ENCODE measurements at regions not wholly inside any gene's neighbourhood (a gene's known extent, or its start where the extent isn't known, plus 50 kb on each side); places are given as distances from the start of the nearest gene placed in this dataset.

GRCh38 chr6:94588301-94588700, 989.0 kb upstream of the MANEA start:
- Histone ChIP-seq H3K4me3 (no peak overlapping the region), H3K27ac (no peak overlapping the region), H3K9me3 (no peaks in the 10 kb centered on the region), H3K36me3 (no peaks in the 10 kb centered on the region), H3K27me3 (replicated peaks in 1 of 7) (no peaks in the 10 kb centered on the region), H3K4me1 (no peaks in the 10 kb centered on the region)
- TF ChIP-seq CTCF (IDR thresholded peaks at IDR 0.05 in 8 of 11, conservative IDR thresholded peaks at IDR 0.05 in 3 of 11) (no peak), POLR2A (IDR thresholded peaks at IDR 0.05) (no peak), POLR2AphosphoS5 (IDR thresholded peaks at IDR 0.05) (no peak)
- WGBS, 5 donors: 79 to 93% (median 86%) methylated on average over 3 of the region's 3 CpGs
- intact Hi-C loops (cut with DNase I; ENCODE audit: low total_unique reads): no loop called here
- DNase-seq: no peak

- Histone ChIP-seq H3K9me3 (no peaks in the 10 kb centered on the region), H3K27me3 (replicated peaks in 1 of 7) (no peaks in the 10 kb centered on the region), H3K4me3 (no peak overlapping the region), H3K36me3 (no peaks in the 10 kb centered on the region), H3K27ac (no peak overlapping the region), H3K4me1 (no peaks in the 10 kb centered on the region)
- TF ChIP-seq POLR2AphosphoS5 (IDR thresholded peaks at IDR 0.05): no peak
- no peak for TF ChIP-seq CTCF (IDR thresholded peaks at IDR 0.05 in 8 of 11, conservative IDR thresholded peaks at IDR 0.05 in 3 of 11)
- TF ChIP-seq POLR2A (IDR thresholded peaks at IDR 0.05): no peak
- DNase-seq: no peak
- intact Hi-C loops (cut with DNase I; ENCODE audit: low total_unique reads): no loop called here
- WGBS, 5 donors: 85 to 98% (median 87%) methylated on average over 2 of the region's 2 CpGs
Measured at GRCh38 chr6:94584211-94584610, 993.1 kb upstream of the MANEA start.

GRCh38 chr6:94570581-94570980, 1006.8 kb upstream of the MANEA start:
- no peak overlapping the region for H3K4me3 ChIP-seq
- TF ChIP-seq POLR2AphosphoS5 (IDR thresholded peaks at IDR 0.05) (no peak), CTCF (IDR thresholded peaks at IDR 0.05 in 8 of 11, conservative IDR thresholded peaks at IDR 0.05 in 3 of 11) (no peak), POLR2A (IDR thresholded peaks at IDR 0.05) (no peak)
- WGBS, 5 donors: 63 to 79% (median 66%) methylated on average over 5 of the region's 5 CpGs

GRCh38 chr6:94562846-94563245, 1014.5 kb upstream of the MANEA start:
- intact Hi-C loops (cut with DNase I; ENCODE audit: low total_unique reads): no loop called here

More at GRCh38 chr6:94570581-94570980, 1006.8 kb upstream of the MANEA start:
- H3K36me3 ChIP-seq: no peaks in the 10 kb centered on the region
- DNase-seq: no peak
- H3K9me3 ChIP-seq: peaks cover 0 to 11% (median 0%) of the 10 kb centered on the region in 8 donors
- intact Hi-C loops (cut with DNase I; ENCODE audit: low total_unique reads): no loop called here
- no peaks in the 10 kb centered on the region for H3K27me3 ChIP-seq (replicated peaks in 1 of 7)
- H3K4me1 ChIP-seq: no peaks in the 10 kb centered on the region
- H3K27ac ChIP-seq: no peak overlapping the region

More at GRCh38 chr6:94562846-94563245, 1014.5 kb upstream of the MANEA start:
- Histone ChIP-seq H3K27ac (no peak overlapping the region), H3K36me3 (no peaks in the 10 kb centered on the region), H3K4me1 (no peaks in the 10 kb centered on the region), H3K27me3 (replicated peaks in 1 of 7) (no peaks in the 10 kb centered on the region), H3K4me3 (no peak overlapping the region), H3K9me3 (peaks cover 0 to 10% (median 0%) of the 10 kb centered on the region in 8 donors)
- TF ChIP-seq POLR2A (IDR thresholded peaks at IDR 0.05) (no peak), CTCF (IDR thresholded peaks at IDR 0.05 in 8 of 11, conservative IDR thresholded peaks at IDR 0.05 in 3 of 11) (no peak), POLR2AphosphoS5 (IDR thresholded peaks at IDR 0.05) (no peak)
- DNase-seq: no peak
- WGBS, 5 donors: 74 to 86% (median 78%) methylated on average over 2 of the region's 2 CpGs
